ENCODE measurements at regions not wholly inside any gene's neighbourhood (a gene's known extent, or its start where the extent isn't known, plus 50 kb on each side); places are given as distances from the start of the nearest gene placed in this dataset.

- TF ChIP-seq, protein P1, sequence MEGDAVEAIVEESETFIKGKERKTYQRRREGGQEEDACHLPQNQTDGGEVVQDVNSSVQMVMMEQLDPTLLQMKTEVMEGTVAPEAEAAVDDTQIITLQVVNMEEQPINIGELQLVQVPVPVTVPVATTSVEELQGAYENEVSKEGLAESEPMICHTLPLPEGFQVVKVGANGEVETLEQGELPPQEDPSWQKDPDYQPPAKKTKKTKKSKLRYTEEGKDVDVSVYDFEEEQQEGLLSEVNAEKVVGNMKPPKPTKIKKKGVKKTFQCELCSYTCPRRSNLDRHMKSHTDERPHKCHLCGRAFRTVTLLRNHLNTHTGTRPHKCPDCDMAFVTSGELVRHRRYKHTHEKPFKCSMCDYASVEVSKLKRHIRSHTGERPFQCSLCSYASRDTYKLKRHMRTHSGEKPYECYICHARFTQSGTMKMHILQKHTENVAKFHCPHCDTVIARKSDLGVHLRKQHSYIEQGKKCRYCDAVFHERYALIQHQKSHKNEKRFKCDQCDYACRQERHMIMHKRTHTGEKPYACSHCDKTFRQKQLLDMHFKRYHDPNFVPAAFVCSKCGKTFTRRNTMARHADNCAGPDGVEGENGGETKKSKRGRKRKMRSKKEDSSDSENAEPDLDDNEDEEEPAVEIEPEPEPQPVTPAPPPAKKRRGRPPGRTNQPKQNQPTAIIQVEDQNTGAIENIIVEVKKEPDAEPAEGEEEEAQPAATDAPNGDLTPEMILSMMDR (conservative IDR thresholded peaks at IDR 0.05 in 1 of 2, IDR thresholded peaks at IDR 0.05 in 1 of 2; ENCODE audit: extremely low read depth in 1 of 2, insufficient read depth in 1 of 2, low read depth in 1 of 2, low read length in 2 of 2): no peak
- no peak for TF ChIP-seq EZH2 (IDR thresholded peaks at IDR 0.05; ENCODE audit: borderline replicate concordance, low read length)
Measured at GRCh38 chr18:38198526-38198925, 632.9 kb upstream of the CELF4 start.
